RWPE1 (cell line): ENCODE measurements at regions not wholly inside any gene's neighbourhood (a gene's known extent, or its start where the extent isn't known, plus 50 kb on each side); places are given as distances from the start of the nearest gene placed in this dataset.

Experiments used
- CTCF ChIA-PET: fragments of 350-600 bp; sonication (Branson Sonifier 250); formaldehyde crosslinking; extraction: SDS; loops from one replicate; lab custom pipeline; 2021; lab: Yijun Ruan, JAX
- POLR2A ChIA-PET: fragments of 400-600 bp; formaldehyde crosslinking; extraction: SDS; loops from one replicate; lab custom pipeline; 2020; ENCODE audit warnings: antibody characterized with exemption; ENCODE audit not compliant: low non-redundant PET; lab: Yijun Ruan, JAX
- DNase-seq: peaks from one replicate; pipeline ENCODE4 v3.0.0; 2012; ENCODE audit warnings: low spot score
- H3K27ac ChIP-seq: fragments of 450-650 bp; 2 replicates; pipeline ENCODE4 v1.5.1; 2017
- TF ChIP-seq, protein P1 (sequence below): fragments of 450-650 bp; conservative IDR thresholded peaks from 2 replicates; pipeline ENCODE4 v1.5.1; 2017; ENCODE audit warnings: low read depth, mild to moderate bottlenecking

GRCh38 chr14:51547260-51547659 is 104.5 kb upstream of the FRMD6 start:
- H3K27ac ChIP-seq = no peak overlapping the region
- TF ChIP-seq, protein P1, sequence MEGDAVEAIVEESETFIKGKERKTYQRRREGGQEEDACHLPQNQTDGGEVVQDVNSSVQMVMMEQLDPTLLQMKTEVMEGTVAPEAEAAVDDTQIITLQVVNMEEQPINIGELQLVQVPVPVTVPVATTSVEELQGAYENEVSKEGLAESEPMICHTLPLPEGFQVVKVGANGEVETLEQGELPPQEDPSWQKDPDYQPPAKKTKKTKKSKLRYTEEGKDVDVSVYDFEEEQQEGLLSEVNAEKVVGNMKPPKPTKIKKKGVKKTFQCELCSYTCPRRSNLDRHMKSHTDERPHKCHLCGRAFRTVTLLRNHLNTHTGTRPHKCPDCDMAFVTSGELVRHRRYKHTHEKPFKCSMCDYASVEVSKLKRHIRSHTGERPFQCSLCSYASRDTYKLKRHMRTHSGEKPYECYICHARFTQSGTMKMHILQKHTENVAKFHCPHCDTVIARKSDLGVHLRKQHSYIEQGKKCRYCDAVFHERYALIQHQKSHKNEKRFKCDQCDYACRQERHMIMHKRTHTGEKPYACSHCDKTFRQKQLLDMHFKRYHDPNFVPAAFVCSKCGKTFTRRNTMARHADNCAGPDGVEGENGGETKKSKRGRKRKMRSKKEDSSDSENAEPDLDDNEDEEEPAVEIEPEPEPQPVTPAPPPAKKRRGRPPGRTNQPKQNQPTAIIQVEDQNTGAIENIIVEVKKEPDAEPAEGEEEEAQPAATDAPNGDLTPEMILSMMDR = no peak
- POLR2A ChIA-PET = no interaction called here
- CTCF ChIA-PET = no interaction called here
- DNase-seq = peak; percentile 90

- H3K27ac ChIP-seq = no peak overlapping the region
- TF ChIP-seq, protein P1 = no peak
- CTCF ChIA-PET = no interaction called here
- DNase-seq = no peak
- POLR2A ChIA-PET = no interaction called here
These were observed 104.0 kb upstream of the FRMD6 start for GRCh38 chr14:51547701-51548100.

DNA sequence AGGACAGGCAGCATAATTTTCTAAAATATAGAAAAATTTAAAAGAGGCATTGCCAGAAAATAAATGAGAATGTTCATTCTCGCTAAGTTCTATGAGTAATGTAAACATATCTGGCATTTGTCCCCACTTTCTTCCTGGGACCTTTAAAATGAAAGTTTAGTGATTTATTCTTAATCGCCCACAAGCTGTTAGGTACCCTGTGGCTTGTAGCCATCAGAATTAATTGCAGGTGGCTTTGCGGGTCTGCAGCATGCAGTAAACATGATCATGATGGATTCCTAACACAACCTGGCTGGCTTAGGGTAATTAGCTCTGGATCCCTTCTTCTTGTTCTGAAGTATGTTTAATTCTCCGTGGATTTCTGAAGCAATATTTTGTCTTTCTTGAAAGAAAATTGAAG is 103.5 kb upstream of the FRMD6 start:
- ChIA-PET POLR2A (no interaction called here), CTCF (interaction anchor here (0.7 kb wide), 1 partner anchor 228 kb away, joined by 3 read pairs; no protein-coding TSS in a partner anchor)
- TF ChIP-seq, protein P1 = no peak
- DNase-seq = no peak
- H3K27ac ChIP-seq = no peak overlapping the region

- no peak for DNase-seq
- TF ChIP-seq, protein P1 = no peak
- ChIA-PET POLR2A (no interaction called here), CTCF (interaction anchor here (0.6 kb wide), 1 partner anchor 36 kb away, joined by 3 read pairs; no protein-coding TSS in a partner anchor)
- H3K27ac ChIP-seq = no peak overlapping the region
These were observed 101.1 kb upstream of the FRMD6 start for GRCh38 chr14:51550636-51551035.

DNA sequence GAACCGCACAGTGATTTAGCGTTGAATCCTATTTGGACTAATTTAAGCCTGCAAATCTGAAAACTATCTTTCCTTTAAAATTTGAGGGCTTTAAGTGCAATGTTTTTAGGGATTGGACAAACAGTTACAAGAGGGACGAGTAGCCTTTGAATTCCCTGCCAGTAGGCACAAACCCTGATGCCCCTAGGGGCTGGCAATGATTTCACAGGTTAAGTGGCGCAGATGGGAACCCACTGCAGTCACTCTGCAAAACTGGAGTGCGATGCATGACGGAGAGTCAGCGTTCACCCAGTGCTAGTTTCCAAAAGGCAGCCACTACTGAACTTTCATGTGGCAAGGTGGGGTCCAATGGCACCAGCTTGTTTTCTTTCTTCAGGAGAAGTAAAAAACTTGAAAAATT is 99.4 kb upstream of the FRMD6 start:
- TF ChIP-seq, protein P1 = no peak
- CTCF ChIA-PET = interaction anchor here (0.6 kb wide), 2 partner anchors 147 to 363 kb away, joined by 3 to 5 read pairs; no protein-coding TSS in a partner anchor

DNA sequence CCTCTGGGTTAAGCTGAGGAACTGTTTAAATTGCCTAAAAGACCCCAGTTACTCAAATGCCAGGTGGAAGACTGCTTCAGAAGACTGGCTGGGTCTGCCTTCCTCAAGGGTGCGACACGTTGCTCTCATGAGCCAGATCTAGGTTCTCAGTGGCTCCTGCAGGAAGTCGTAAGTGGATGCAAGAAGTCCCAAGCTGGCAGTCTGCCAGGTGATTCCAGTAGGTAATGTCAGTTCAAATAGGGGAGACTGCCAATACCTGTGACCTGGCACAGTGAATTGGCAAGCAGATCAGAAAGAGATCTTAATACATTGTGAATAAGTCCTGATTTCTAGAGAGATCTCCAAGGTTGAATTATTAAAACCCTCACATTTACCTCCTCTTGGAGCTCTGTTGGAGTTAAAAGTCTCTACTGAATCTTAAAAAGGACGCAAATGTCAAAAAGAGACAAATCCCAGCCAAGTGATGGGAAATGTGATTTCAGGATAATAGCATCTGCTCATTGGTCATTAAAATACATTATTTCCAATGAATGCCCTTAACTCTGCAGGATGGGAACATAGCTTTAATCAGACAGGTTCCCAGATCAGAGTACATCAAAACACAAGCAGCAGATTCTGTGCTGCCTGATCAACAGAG is 98.8 kb upstream of the FRMD6 start:
- ChIA-PET CTCF (interaction anchor here (0.5 to 0.8 kb wide), 4 partner anchors 48 to 364 kb away, joined by 3 to 5 read pairs (median 4); no protein-coding TSS in a partner anchor), POLR2A (no interaction called here)
- no peak for DNase-seq
- peak overlapping the region; percentile 57 for H3K27ac ChIP-seq
- TF ChIP-seq, protein P1 = no peak

More for the DNA sequence above, 99.4 kb upstream of the FRMD6 start:
- POLR2A ChIA-PET = no interaction called here
- DNase-seq = no peak
- H3K27ac ChIP-seq = peak overlapping the region; percentile 57
